GM19238 (cell line): ENCODE measurements at regions not wholly inside any gene's neighbourhood (a gene's known extent, or its start where the extent isn't known, plus 50 kb on each side); places are given as distances from the start of the nearest gene placed in this dataset.

ENCODE experiments used
- DNase-seq: peaks from one replicate; pipeline ENCODE4 v3.0.0; 2011; ENCODE audit warnings: low spot score; ENCODE audit not compliant: insufficient read length

- no peak for DNase-seq
These were observed 226.6 kb downstream of the SNX18 start for GRCh38 chr5:54743997-54744788.

- DNase-seq: no peak
These were observed 226.0 kb downstream of the SNX18 start for GRCh38 chr5:54743581-54743980.

GRCh38 chr5:54742417-54742891, 224.9 kb downstream of the SNX18 start:
- no peak for DNase-seq

- DNase-seq: no peak
These were observed 224.2 kb downstream of the SNX18 start for GRCh38 chr5:54741711-54742110.

- DNase-seq: no peak
These were observed 222.6 kb downstream of the SNX18 start for GRCh38 chr5:54740141-54740540.

GRCh38 chr5:54739371-54739770, 221.8 kb downstream of the SNX18 start:
- no peak for DNase-seq

GRCh38 chr5:54738973-54739367, 221.4 kb downstream of the SNX18 start:
- no peak for DNase-seq

GRCh38 chr5:54738118-54738972, 220.8 kb downstream of the SNX18 start:
- no peak for DNase-seq

- DNase-seq: no peak
These were observed 218.6 kb downstream of the SNX18 start for GRCh38 chr5:54736003-54736797.

- no peak for DNase-seq
These were observed 215.5 kb downstream of the SNX18 start for GRCh38 chr5:54733101-54733500.

GRCh38 chr5:54732108-54732507, 214.5 kb downstream of the SNX18 start:
- no peak for DNase-seq

- no peak for DNase-seq
These were observed 211.0 kb downstream of the SNX18 start for GRCh38 chr5:54728588-54728915.

GRCh38 chr5:54727874-54728587, 210.5 kb downstream of the SNX18 start:
- DNase-seq: no peak

- no peak for DNase-seq
These were observed 208.1 kb downstream of the SNX18 start for GRCh38 chr5:54725391-54726280.

- no peak for DNase-seq
These were observed 205.4 kb downstream of the SNX18 start for GRCh38 chr5:54722846-54723433.

GRCh38 chr5:54721951-54722654, 204.5 kb downstream of the SNX18 start:
- DNase-seq: no peak

- DNase-seq: no peak
These were observed 203.6 kb downstream of the SNX18 start for GRCh38 chr5:54721116-54721515.

- DNase-seq: no peak
These were observed 202.8 kb downstream of the SNX18 start for GRCh38 chr5:54720341-54720740.
